Lower leg skin (tissue), 3 donors: ENCODE measurements at regions not wholly inside any gene's neighbourhood (a gene's known extent, or its start where the extent isn't known, plus 50 kb on each side); places are given as distances from the start of the nearest gene placed in this dataset.

ENCODE experiments used
- POLR2A ChIP-seq, 2 donors: fragments of 450-650 bp; IDR thresholded peaks; one replicate each; pipeline ENCODE4 v1.6.1; 2016 to 2017; ENCODE audit warnings: antibody characterized with exemption in 2 of 2, mild to moderate bottlenecking in 1 of 2, moderate library complexity in 1 of 2
- TF ChIP-seq, protein P1 (sequence below), 3 donors: fragments of 450-650 bp; IDR thresholded peaks; one replicate each; pipeline ENCODE4 v1.5.1; 2016; ENCODE audit warnings: antibody characterized with exemption in 3 of 3, mild to moderate bottlenecking in 3 of 3, moderate library complexity in 2 of 3

DNA sequence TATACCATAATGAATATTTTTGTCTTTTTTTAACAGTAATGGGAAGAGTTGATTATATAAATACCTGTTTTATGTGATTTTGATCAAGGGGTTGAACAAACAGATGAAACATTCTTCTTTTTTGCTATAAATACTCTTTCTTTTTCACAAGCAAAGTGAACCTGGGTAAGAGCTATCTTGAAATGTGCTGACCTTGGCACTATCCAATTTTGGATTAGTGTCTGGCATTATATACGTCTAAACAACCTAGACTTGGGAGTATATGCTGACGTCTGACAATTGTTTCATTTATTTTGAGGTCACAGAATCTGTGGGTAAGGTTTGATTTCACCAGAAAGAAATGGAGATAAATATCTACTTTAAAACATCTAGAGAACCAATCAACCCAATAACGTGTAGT, 716.0 kb upstream of the STXBP6 start:
- TF ChIP-seq, protein P1, sequence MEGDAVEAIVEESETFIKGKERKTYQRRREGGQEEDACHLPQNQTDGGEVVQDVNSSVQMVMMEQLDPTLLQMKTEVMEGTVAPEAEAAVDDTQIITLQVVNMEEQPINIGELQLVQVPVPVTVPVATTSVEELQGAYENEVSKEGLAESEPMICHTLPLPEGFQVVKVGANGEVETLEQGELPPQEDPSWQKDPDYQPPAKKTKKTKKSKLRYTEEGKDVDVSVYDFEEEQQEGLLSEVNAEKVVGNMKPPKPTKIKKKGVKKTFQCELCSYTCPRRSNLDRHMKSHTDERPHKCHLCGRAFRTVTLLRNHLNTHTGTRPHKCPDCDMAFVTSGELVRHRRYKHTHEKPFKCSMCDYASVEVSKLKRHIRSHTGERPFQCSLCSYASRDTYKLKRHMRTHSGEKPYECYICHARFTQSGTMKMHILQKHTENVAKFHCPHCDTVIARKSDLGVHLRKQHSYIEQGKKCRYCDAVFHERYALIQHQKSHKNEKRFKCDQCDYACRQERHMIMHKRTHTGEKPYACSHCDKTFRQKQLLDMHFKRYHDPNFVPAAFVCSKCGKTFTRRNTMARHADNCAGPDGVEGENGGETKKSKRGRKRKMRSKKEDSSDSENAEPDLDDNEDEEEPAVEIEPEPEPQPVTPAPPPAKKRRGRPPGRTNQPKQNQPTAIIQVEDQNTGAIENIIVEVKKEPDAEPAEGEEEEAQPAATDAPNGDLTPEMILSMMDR (IDR thresholded peaks at IDR 0.05) = no peak
- TF ChIP-seq POLR2A (IDR thresholded peaks at IDR 0.05) = no peak
